ENCODE measurements at regions not wholly inside any gene's neighbourhood (a gene's known extent, or its start where the extent isn't known, plus 50 kb on each side); places are given as distances from the start of the nearest gene placed in this dataset.

GRCh38 chr2:187687585-187687984 is 133.3 kb upstream of the TFPI start:
- no peak overlapping the region for H2BK12ac ChIP-seq (ENCODE audit: low read depth, low read length)
- no peak overlapping the region for H4K8ac ChIP-seq (ENCODE audit: extremely low read depth, insufficient read depth, low read length)
- no peak overlapping the region for H3K27ac ChIP-seq (ENCODE audit: low read depth, low read length)
- H3K4me3 ChIP-seq (ENCODE audit: extremely low read depth in 1 of 4, insufficient read depth in 2 of 4, low read depth in 3 of 4, low read length in 4 of 4): no peak overlapping the region
- no peak overlapping the region for H3K23ac ChIP-seq (ENCODE audit: insufficient read length)
- no peak overlapping the region for H3K18ac ChIP-seq (ENCODE audit: extremely low read depth, low read length)
- no peak overlapping the region for H3K56ac ChIP-seq (replicated peaks; ENCODE audit: insufficient read length, low read depth, low read length)
- H3K79me2 ChIP-seq (ENCODE audit: control insufficient read depth in 1 of 2, insufficient read depth in 2 of 2, low read length in 2 of 2): no peaks in the 10 kb centered on the region
- no peaks in the 10 kb centered on the region for H3K36me3 ChIP-seq (ENCODE audit: control insufficient read depth in 2 of 4, insufficient read depth in 4 of 4, low read length in 3 of 4)
- H3K23me2 ChIP-seq (ENCODE audit: low read depth, low read length): no peaks in the 10 kb centered on the region
- POLR2A ChIA-PET (ENCODE audit: partially characterized antibody): no interaction called here
- no peaks in the 10 kb centered on the region for H3K9me3 ChIP-seq (ENCODE audit: insufficient read depth in 2 of 2, low read depth in 1 of 2, low read length in 1 of 2)
- no peak overlapping the region for H2AFZ ChIP-seq (ENCODE audit: low read length)
- no peaks in the 10 kb centered on the region for H4K20me1 ChIP-seq (replicated peaks in 1 of 2; ENCODE audit: control insufficient read depth in 1 of 2, insufficient read depth in 2 of 2, low read length in 2 of 2)
- no peak overlapping the region for H3K9ac ChIP-seq (replicated peaks in 1 of 4; ENCODE audit: extremely low read depth in 1 of 4, low read depth in 3 of 4, low read length in 3 of 4)
- H2BK20ac ChIP-seq (ENCODE audit: low read length): no peak overlapping the region
- H3K4me1 ChIP-seq (replicated peaks in 1 of 4; ENCODE audit: control insufficient read depth in 3 of 4, insufficient read depth in 4 of 4, low read length in 3 of 4): peaks cover 0 to 3% (median 0%) of the 10 kb centered on the region in 4 experiments; a peak in 1 of 7 replicates
- CTCF ChIA-PET (ENCODE audit: partially characterized antibody): no interaction called here
- no peak overlapping the region for H3K4me2 ChIP-seq (ENCODE audit: insufficient read depth in 1 of 2, low read depth in 2 of 2, low read length in 2 of 2)
- H3K79me1 ChIP-seq (ENCODE audit: low read depth, low read length): no peaks in the 10 kb centered on the region
- no peak overlapping the region for H2BK120ac ChIP-seq (replicated peaks; ENCODE audit: low read depth, low read length)
- no peaks in the 10 kb centered on the region for H3K27me3 ChIP-seq (replicated peaks in 1 of 4; ENCODE audit: control insufficient read depth in 3 of 4, extremely low read depth in 1 of 4, insufficient read depth in 3 of 4, low read length in 3 of 4)
- no peak overlapping the region for H3K14ac ChIP-seq (ENCODE audit: insufficient read length)
- WGBS, 2 experiments (ENCODE audit: extremely low coverage in 1 of 2, insufficient coverage in 1 of 2, insufficient read length in 1 of 2, insufficient replicate concordance in 2 of 2, low coverage in 1 of 2, low lambda C conversion rate in 2 of 2, missing lambda C conversion rate in 1 of 2): 92% methylated on average over 2 of the region's 2 CpGs; no CpG with 5 or more reads in 1 of the 2 experiments
- no peak overlapping the region for H4K5ac ChIP-seq (ENCODE audit: insufficient read length, low read depth, low read length)
- no peak overlapping the region for H3K4ac ChIP-seq (replicated peaks; ENCODE audit: insufficient read length, low read depth, low read length)
- DNase-seq (ENCODE audit: low read depth in 1 of 2, low spot score in 2 of 2): no peak
- H4K91ac ChIP-seq (replicated peaks; ENCODE audit: insufficient read length, low read length): no peak overlapping the region
- H2BK5ac ChIP-seq (ENCODE audit: low read depth, low read length): no peak overlapping the region
- H2AK5ac ChIP-seq (ENCODE audit: low read depth, low read length): no peak overlapping the region
- no peak overlapping the region for H2BK15ac ChIP-seq (ENCODE audit: low read length)
- no peak for FAIRE-seq
- TF ChIP-seq FOSL1 (IDR thresholded peaks at IDR 0.05; ENCODE audit: insufficient read depth, low read depth, low read length) (no peak), ATF2 (IDR thresholded peaks at IDR 0.05; ENCODE audit: low read length) (no peak), RFX5 (IDR thresholded peaks at IDR 0.05; ENCODE audit: borderline replicate concordance, low read depth, low read length) (no peak), RBBP5 (IDR thresholded peaks at IDR 0.05; ENCODE audit: borderline replicate concordance, low read depth, low read length) (no peak), CEBPB (IDR thresholded peaks at IDR 0.05; ENCODE audit: low read depth, low read length) (no peak), RAD21 (IDR thresholded peaks at IDR 0.05 in 1 of 2, conservative IDR thresholded peaks at IDR 0.05 in 1 of 2; ENCODE audit: low read depth in 2 of 2, low read length in 2 of 2) (no peak), CBX5 (IDR thresholded peaks at IDR 0.05; ENCODE audit: low read depth, low read length) (no peak), SIX5 (IDR thresholded peaks at IDR 0.05; ENCODE audit: low read depth, low read length) (no peak), EZH2 (IDR thresholded peaks at IDR 0.05; ENCODE audit: low read depth, low read length, severe bottlenecking) (no peak), SIRT6 (IDR thresholded peaks at IDR 0.05; ENCODE audit: low read length) (no peak), CHD1 (IDR thresholded peaks at IDR 0.05; ENCODE audit: low read depth, low read length) (no peak), BRCA1 (IDR thresholded peaks at IDR 0.05; ENCODE audit: low read depth, low read length) (no peak)
- TF ChIP-seq, protein P1, sequence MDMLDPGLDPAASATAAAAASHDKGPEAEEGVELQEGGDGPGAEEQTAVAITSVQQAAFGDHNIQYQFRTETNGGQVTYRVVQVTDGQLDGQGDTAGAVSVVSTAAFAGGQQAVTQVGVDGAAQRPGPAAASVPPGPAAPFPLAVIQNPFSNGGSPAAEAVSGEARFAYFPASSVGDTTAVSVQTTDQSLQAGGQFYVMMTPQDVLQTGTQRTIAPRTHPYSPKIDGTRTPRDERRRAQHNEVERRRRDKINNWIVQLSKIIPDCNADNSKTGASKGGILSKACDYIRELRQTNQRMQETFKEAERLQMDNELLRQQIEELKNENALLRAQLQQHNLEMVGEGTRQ (IDR thresholded peaks at IDR 0.05; ENCODE audit: low read length): no peak

All from H1 (cell line).